GM18502 (cell line): ENCODE measurements at regions not wholly inside any gene's neighbourhood (a gene's known extent, or its start where the extent isn't known, plus 50 kb on each side); places are given as distances from the start of the nearest gene placed in this dataset.

Source experiments
- ATAC-seq: cut with Tn5 transposase; IDR thresholded peaks from one replicate; pipeline ENCODE4 v1.9.1; 2021; ENCODE audit warnings: mild to moderate bottlenecking; ENCODE audit not compliant: unreplicated experiment, poor library complexity

- no peak for ATAC-seq
These were observed 73.5 kb upstream of the ALDH1A3 start for GRCh38 chr15:100806157-100806556.

- ATAC-seq: no peak
These were observed 72.6 kb upstream of the ALDH1A3 start for GRCh38 chr15:100807028-100807427.

- no peak for ATAC-seq
These were observed 70.9 kb upstream of the ALDH1A3 start for GRCh38 chr15:100808691-100809090.

- ATAC-seq: no peak
These were observed 70.5 kb upstream of the ALDH1A3 start for GRCh38 chr15:100809151-100809550.

GRCh38 chr15:100809587-100809986, 70.0 kb upstream of the ALDH1A3 start:
- no peak for ATAC-seq

- ATAC-seq: no peak
These were observed 69.4 kb upstream of the ALDH1A3 start for GRCh38 chr15:100810229-100810628.

GRCh38 chr15:100810831-100811230, 68.8 kb upstream of the ALDH1A3 start:
- no peak for ATAC-seq

- no peak for ATAC-seq
These were observed 66.8 kb upstream of the ALDH1A3 start for GRCh38 chr15:100812802-100813201.

GRCh38 chr15:100818927-100819326, 60.7 kb upstream of the ALDH1A3 start:
- ATAC-seq: no peak

- ATAC-seq: no peak
These were observed 59.1 kb upstream of the ALDH1A3 start for GRCh38 chr15:100820528-100820927.

- ATAC-seq: no peak
These were observed 58.3 kb upstream of the ALDH1A3 start for GRCh38 chr15:100821327-100821726.

GRCh38 chr15:100824211-100824610, 55.4 kb upstream of the ALDH1A3 start:
- ATAC-seq: no peak

- no peak for ATAC-seq
These were observed 50.2 kb upstream of the ALDH1A3 start for GRCh38 chr15:100829457-100829856.
